NCI-H82 treated with DMSO at 0.1 percent for 48 hours (cell line): ENCODE measurements at regions not wholly inside any gene's neighbourhood (a gene's known extent, or its start where the extent isn't known, plus 50 kb on each side); places are given as distances from the start of the nearest gene placed in this dataset.

Experiments
- DNase-seq: peaks from one replicate; lab custom pipeline; 2025; ENCODE audit not compliant: unreplicated experiment; lab: John Stamatoyannopoulos, UW

GRCh38 chr2:164439885-164440284 is 181.4 kb downstream of the GRB14 start:
- DNase-seq = peak; percentile 57

DNA sequence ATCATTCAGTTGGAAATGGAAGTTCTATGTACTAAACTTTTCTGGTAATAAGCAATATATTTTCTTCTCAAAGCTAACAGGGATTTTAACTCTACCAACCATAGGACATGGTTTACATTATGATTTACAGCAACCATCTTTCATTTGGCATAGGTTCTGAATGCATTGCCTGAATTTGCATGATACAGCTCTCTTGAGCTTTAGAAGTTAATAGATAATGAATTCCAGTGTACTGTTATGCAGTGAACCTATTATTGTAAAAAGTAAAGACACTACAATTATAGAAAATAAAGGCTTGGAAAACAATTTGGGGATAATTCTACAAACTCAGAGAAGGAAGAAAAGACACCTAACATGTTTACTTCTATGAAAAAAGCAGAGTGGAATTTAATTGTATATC is 182.0 kb downstream of the GRB14 start:
- DNase-seq = no peak

- no peak for DNase-seq
Observed at GRCh38 chr2:164438490-164439205, 182.6 kb downstream of the GRB14 start.

GRCh38 chr2:164436131-164436530 is 185.2 kb downstream of the GRB14 start:
- DNase-seq = no peak

GRCh38 chr2:164430166-164430783 is 191.0 kb downstream of the GRB14 start:
- DNase-seq = peak; percentile 66

- no peak for DNase-seq
Observed at GRCh38 chr2:164429354-164429753, 191.9 kb downstream of the GRB14 start.

- DNase-seq = no peak
Observed at GRCh38 chr2:164427111-164427510, 194.2 kb downstream of the GRB14 start.

DNA sequence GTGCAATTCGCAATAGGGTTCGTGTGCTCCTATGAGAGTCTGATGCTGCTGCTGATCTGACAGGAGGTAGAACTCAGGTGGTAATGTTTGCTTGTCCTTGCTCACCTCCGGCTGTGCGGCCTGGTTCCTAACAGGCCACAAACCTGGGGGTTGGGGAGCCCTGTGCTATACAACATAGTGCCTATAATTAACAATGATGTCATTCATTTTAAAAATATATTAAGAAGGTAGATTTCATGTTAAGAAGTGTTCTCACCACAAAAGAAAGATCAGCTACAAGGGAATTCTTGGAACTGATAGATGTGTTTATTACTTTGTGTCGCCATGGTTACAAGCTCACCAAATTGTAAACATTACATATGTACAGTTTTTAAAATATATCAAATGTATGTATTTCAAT is 200.5 kb downstream of the GRB14 start:
- no peak for DNase-seq

DNA sequence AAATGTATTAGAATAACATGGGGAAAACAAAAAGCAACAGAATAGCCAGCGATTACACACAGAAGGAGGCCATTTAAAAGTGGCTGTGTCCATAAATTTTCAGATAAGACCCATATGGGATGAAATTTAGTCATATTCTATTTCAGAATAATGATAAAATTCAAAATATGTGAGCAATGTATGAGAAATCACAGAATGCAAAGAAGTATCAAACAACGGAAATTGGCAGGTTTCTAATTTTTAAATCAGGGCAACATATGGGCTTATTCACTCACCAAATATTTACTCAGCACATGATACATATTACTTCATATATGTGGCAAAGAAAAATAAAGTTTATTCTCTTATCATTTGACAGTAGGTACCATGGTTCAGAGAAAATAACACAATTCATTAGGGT is 208.5 kb downstream of the GRB14 start:
- no peak for DNase-seq

DNA sequence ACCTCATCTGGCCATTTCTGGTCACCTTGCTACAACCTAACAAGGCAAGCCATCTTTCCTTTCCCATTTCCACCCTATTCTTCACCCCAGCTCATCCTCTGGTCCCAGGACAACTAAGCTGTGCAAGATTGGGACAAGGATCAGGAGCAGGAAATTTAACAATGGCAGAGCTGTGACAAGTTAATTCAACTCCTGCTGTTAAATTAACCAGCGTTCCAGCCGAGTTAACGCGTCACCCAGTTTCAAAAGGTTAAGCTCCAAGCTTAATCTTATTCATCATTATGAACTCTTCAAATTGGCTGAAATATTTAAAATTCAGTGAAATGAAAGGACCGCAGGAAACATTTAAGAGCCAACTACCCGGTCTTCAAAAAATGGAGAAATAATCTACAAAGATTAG is 231.9 kb downstream of the GRB14 start:
- DNase-seq = no peak

DNA sequence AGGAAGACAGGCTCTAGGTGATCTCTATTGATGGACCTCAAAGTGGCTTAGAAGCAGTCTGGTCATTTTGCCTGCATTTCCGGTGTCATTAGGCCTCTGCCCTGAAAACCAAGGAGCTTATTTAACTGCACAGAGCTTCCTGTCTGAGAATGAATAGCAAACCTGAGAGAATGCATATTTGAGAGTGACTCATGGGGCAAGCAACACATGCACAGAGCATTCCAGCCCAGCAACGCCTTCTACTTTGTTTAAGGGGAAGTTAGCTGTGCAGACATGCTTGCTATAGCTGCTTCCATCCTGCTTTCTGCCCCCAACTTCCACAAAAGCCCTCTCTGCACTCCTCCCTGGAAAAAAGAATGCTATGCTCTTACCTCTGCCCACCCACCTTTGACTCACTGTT is 232.8 kb downstream of the GRB14 start:
- DNase-seq = no peak

DNA sequence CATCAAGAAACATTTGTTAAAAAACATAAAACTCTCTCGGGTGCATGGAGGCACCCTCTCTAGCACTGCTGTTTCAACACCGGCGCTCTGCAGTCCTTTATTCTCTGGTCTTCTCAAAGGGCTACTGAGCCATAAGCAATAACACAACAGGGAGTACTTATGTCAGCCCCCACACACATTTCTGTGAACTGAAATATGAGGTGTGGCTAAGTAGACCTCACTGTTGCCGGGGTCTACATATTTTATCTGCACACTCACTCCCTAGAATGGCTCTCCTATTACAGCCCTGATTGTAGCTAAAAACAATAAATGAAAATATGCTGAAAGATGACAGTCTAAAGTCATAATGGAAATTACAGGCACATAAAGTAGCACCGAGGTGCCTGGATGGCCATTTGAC is 235.1 kb downstream of the GRB14 start:
- DNase-seq = no peak

- no peak for DNase-seq
Observed at GRCh38 chr2:164384434-164384833, 236.8 kb downstream of the GRB14 start.

DNA sequence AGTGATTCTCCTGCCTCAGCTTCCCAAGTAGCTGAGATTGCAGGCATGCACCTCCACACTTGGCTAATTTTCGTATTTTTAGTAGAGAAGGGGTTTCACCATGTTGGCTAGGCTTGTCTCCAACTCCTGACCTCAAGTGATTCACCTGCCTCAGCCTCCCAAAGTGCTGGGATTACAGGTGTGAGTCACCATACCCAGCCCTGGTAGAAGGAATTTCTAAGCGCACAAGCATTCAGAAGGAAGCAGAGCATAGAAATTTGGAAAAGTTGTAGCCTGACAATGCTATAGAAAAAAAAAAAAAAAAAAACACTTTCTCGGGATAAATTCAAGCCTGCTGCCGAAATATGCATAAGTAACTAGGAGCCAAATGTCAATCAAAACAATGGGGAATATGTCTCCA is 249.4 kb downstream of the GRB14 start:
- DNase-seq = no peak

DNA sequence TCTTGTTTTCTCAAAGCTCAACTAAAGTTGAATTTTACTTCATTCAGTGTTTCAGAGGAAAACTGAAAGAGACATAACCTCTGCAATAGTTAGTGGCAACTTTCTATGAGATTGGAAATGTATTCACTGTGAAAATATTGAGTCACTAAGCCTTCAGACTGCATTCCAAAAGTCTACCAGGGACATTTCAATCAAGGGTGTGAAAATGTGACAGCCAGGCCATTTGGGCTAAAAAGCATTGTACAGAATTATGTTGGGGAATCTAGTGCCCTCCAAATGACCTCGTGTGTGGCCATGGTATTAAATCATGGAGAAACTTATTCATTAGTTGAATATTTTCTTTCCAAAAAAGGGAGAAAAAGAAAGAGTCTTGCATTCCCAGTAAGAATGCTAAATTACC is 251.9 kb downstream of the GRB14 start:
- DNase-seq = no peak

DNA sequence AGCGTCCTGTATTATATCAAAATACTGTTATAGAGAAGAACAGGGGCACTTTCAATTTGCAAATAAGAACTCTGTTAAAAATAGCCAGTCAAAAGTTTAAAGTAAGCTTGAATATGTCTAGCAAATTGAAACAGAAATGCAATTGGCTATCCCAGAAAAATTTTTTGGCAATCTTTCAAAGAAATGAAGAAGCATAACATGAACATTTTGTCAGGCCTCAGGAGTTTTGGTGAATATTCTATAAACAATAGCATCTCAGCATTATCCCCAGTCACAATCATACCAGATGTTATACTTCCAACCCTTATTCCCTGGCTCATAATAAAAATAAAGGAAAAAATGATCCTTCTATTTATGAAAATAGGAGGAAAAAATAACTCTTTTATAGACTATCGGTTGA is 252.4 kb downstream of the GRB14 start:
- DNase-seq = no peak

GRCh38 chr2:164363646-164364045 is 257.6 kb downstream of the GRB14 start:
- DNase-seq = no peak

DNA sequence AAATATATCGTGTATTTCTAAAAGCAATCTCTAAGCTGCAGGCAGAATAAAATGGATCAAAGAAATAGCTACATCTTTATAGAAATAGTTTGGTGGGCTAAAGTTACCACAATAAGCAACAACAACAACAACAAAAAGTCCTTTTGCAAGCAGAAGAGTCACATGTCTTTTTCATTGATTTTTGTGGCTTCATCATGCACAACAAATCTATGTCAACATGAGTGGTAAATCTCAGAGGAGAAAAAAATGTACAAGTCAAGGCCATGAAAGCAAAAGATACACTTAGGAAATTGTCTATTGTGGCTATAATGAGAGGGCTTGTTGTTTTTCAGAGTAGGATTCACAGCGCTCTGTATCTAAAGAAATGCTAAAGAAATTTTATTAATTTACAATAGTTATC is 269.7 kb downstream of the GRB14 start:
- no peak for DNase-seq

DNA sequence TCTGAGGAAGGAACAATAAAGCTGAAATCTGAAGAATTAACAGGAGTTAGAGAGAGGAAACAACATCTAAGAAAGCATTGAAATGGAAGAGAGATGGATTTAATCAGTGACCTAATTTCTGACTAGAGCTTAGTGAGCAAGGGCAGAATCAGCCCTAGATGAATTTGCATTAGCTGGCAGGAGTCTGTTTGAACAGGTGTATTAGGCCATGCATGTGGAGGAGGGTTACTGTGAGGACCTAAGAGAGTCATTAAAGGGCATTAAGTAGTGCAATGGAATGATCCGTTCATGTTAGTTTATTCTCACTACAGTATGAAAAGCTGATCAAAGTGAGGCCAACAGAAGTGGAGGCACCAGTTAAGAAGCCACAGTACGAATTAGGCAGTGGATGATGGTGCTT is 285.3 kb downstream of the GRB14 start:
- peak; percentile 42 for DNase-seq

DNA sequence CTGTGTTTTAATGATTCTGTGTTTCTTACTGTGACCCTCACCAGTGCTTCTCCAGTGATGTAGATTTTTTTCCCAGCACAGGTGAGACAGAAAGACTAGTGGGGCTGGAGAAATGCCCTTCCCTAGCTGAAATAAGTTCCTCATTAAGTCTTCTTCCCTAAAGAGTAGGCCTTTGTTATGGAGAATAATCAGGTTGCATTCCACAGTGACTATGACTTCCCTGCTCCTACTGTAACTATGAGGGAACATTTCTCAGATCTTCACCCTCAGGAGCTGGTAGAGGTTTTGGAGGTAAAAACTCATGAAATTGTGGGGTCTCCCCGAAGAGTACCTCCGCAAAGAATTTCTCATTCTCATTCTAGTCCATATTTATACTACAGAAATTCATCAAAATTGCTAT is 286.2 kb downstream of the GRB14 start:
- DNase-seq = no peak

GRCh38 chr2:164328310-164328709 is 293.0 kb downstream of the GRB14 start:
- no peak for DNase-seq

- DNase-seq = no peak
Observed at GRCh38 chr2:164323978-164324377, 297.3 kb downstream of the GRB14 start.

DNA sequence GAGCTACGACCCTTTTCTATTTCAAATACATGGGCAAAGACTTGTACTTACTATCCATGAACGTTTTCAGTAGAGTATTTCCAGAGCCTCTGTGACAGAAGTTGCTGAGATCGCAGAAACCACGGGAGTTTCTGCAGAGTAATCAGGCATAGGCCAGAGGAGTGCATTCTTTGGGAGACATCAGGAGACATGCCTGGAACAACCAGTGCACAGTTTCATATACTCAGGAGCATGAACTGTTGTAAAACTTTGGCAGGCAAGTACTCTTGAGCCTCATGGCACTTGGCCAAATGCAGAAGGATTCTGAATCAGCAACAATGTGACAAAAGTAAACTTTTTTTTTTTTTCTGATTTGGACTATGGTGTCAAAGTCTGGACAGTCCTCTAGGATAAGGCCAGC is 307.1 kb downstream of the GRB14 start:
- peak; percentile 93 for DNase-seq
